Right lobe of liver (tissue), 4 donors: ENCODE measurements at regions not wholly inside any gene's neighbourhood (a gene's known extent, or its start where the extent isn't known, plus 50 kb on each side); places are given as distances from the start of the nearest gene placed in this dataset.
A peak's percentile ranks its signal among the peaks of the same experiment; 100 is the strongest.

Experiments
- CTCF ChIP-seq, 4 donors: fragments of 200-600 bp in 3 of 4; fragments of 450-650 bp in 1 of 4; IDR thresholded peaks; one replicate each; pipeline versions ENCODE4 v1.5.1 to v1.8.0; 2016 to 2022; ENCODE audit warnings: antibody characterized with exemption in 4 of 4, mild to moderate bottlenecking in 2 of 4
- POLR2A ChIP-seq: fragments of 450-650 bp; IDR thresholded peaks from one replicate; pipeline ENCODE4 v1.6.1; 2017; ENCODE audit warnings: antibody characterized with exemption, mild to moderate bottlenecking
- donor health status: DM: no; HTN: no; CAD: no.
- donor health status: DM: no; HTN: no; CAD: no.
- donor health status: DM: no; HTN: yes; CAD: no.

- peak; percentile 51 to 62 (median 54) for TF ChIP-seq CTCF (IDR thresholded peaks at IDR 0.05)
- TF ChIP-seq POLR2A: no peak
Measured at GRCh38 chr14:56422703-56423213, 156.8 kb upstream of the TMEM260 start.
